ENCODE measurements at regions not wholly inside any gene's neighbourhood (a gene's known extent, or its start where the extent isn't known, plus 50 kb on each side); places are given as distances from the start of the nearest gene placed in this dataset.
A peak's percentile ranks its signal among the peaks of the same experiment; 100 is the strongest.

DNA sequence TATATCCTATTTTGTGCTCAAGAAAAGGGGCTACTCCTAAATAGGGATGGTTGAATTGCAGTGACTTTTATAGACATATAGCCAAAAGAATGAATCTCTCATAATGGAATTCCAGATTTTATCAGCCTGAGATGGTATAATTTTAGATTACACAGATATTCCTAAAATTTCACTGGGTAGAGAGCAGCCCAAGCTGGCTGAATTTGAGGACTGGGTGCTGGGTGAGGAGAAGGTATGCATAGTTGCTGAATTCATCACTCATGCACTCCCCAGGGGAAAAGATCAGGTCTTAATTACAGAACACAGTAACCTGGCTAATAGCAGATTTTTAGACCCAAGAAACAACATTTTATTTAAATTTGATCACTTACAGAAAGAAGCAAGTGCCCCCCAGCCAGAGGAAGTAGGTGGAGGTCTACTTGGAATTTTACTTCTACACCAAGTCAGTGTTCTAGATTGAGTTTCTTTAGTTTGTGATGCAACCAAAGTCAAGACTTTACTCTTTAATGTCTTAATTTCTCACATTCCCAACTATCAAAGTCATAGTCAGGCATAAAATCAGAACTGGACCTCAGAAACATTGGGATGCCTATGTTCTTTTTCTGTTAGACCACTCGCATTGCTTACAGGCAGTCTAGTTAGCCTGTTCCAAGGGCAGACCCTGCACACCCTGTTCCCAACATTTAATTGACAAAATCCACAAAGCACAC lies 337.4 kb upstream of the PODXL start:
- POLR2A ChIA-PET: no interaction called here
- no peak for DNase-seq
- Histone ChIP-seq H3K4me3 (ENCODE audit: control insufficient read depth in 1 of 7, extremely low read depth in 1 of 7, insufficient read depth in 4 of 7, low read depth in 2 of 7, low read length in 6 of 7) (no peak overlapping the region), H3K9me3 (ENCODE audit: control extremely low read depth in 1 of 5, control insufficient read depth in 4 of 5, insufficient read depth in 2 of 5, low read depth in 1 of 5, low read length in 4 of 5) (no peaks in the 10 kb centered on the region), H3K27me3 (replicated peaks in 2 of 5; ENCODE audit: control insufficient read depth in 4 of 5, insufficient read depth in 5 of 5, low read length in 4 of 5) (peaks cover 0 to 5% (median 0%) of the 10 kb centered on the region in 5 experiments), H3K27ac (ENCODE audit: insufficient read depth in 1 of 2, low read depth in 1 of 2, low read length in 2 of 2, poor library complexity in 1 of 2, severe bottlenecking in 2 of 2) (no peak overlapping the region), H3K4me1 (ENCODE audit: control extremely low read depth in 1 of 4, control insufficient read depth in 4 of 4, insufficient read depth in 4 of 4, low read length in 3 of 4) (peaks cover 0 to 14% (median 0%) of the 10 kb centered on the region in 4 experiments), H3K36me3 (ENCODE audit: control insufficient read depth in 4 of 4, insufficient read depth in 4 of 4, low read length in 3 of 4) (no peaks in the 10 kb centered on the region)
- CTCF ChIA-PET: no interaction called here
- 75% methylated on average over 1 of the region's 1 CpG for WGBS (ENCODE audit: insufficient coverage)

GRCh38 chr7:131890176-131890575 lies 333.7 kb upstream of the PODXL start:
- H3K4me3 ChIP-seq (ENCODE audit: control insufficient read depth in 1 of 7, extremely low read depth in 1 of 7, insufficient read depth in 4 of 7, low read depth in 2 of 7, low read length in 6 of 7): no peak overlapping the region
- CTCF ChIA-PET: no interaction called here
- peaks cover 0 to 11% (median 3%) of the 10 kb centered on the region in 5 experiments for H3K9me3 ChIP-seq (ENCODE audit: control extremely low read depth in 1 of 5, control insufficient read depth in 4 of 5, insufficient read depth in 2 of 5, low read depth in 1 of 5, low read length in 4 of 5)
- no peak overlapping the region for H3K27ac ChIP-seq (ENCODE audit: insufficient read depth in 1 of 2, low read depth in 1 of 2, low read length in 2 of 2, poor library complexity in 1 of 2, severe bottlenecking in 2 of 2)
- peak; percentile 44 to 80 (median 74) for DNase-seq
- peaks cover 0 to 5% (median 0%) of the 10 kb centered on the region in 5 experiments for H3K27me3 ChIP-seq (replicated peaks in 2 of 5; ENCODE audit: control insufficient read depth in 4 of 5, insufficient read depth in 5 of 5, low read length in 4 of 5)
- POLR2A ChIA-PET: interaction anchor here (0.7 kb wide), 1 partner anchor 15 kb away, joined by 4 read pairs; no protein-coding TSS in a partner anchor
- 0% methylated on average over 3 of the region's 6 CpGs for WGBS (ENCODE audit: insufficient coverage)
- peaks cover 0 to 11% (median 0%) of the 10 kb centered on the region in 4 experiments for H3K4me1 ChIP-seq (ENCODE audit: control extremely low read depth in 1 of 4, control insufficient read depth in 4 of 4, insufficient read depth in 4 of 4, low read length in 3 of 4)
- no peaks in the 10 kb centered on the region for H3K36me3 ChIP-seq (ENCODE audit: control insufficient read depth in 4 of 4, insufficient read depth in 4 of 4, low read length in 3 of 4)

GRCh38 chr7:131889572-131890150 lies 333.2 kb upstream of the PODXL start:
- H3K4me3 ChIP-seq (ENCODE audit: control insufficient read depth in 1 of 7, extremely low read depth in 1 of 7, insufficient read depth in 4 of 7, low read depth in 2 of 7, low read length in 6 of 7): no peak overlapping the region
- H3K27me3 ChIP-seq (replicated peaks in 2 of 5; ENCODE audit: control insufficient read depth in 4 of 5, insufficient read depth in 5 of 5, low read length in 4 of 5): peaks cover 0 to 5% (median 0%) of the 10 kb centered on the region in 5 experiments
- WGBS (ENCODE audit: insufficient coverage): 98% methylated on average over 3 of the region's 4 CpGs
- ChIA-PET POLR2A (interaction anchor here (0.7 kb wide), 1 partner anchor 16 kb away, joined by 4 read pairs; no protein-coding TSS in a partner anchor), CTCF (no interaction called here)
- no peaks in the 10 kb centered on the region for H3K36me3 ChIP-seq (ENCODE audit: control insufficient read depth in 4 of 4, insufficient read depth in 4 of 4, low read length in 3 of 4)
- H3K27ac ChIP-seq (ENCODE audit: insufficient read depth in 1 of 2, low read depth in 1 of 2, low read length in 2 of 2, poor library complexity in 1 of 2, severe bottlenecking in 2 of 2): no peak overlapping the region
- H3K4me1 ChIP-seq (ENCODE audit: control extremely low read depth in 1 of 4, control insufficient read depth in 4 of 4, insufficient read depth in 4 of 4, low read length in 3 of 4): peaks cover 0 to 11% (median 0%) of the 10 kb centered on the region in 4 experiments
- no peak for DNase-seq
- H3K9me3 ChIP-seq (ENCODE audit: control extremely low read depth in 1 of 5, control insufficient read depth in 4 of 5, insufficient read depth in 2 of 5, low read depth in 1 of 5, low read length in 4 of 5): peaks cover 0 to 15% (median 3%) of the 10 kb centered on the region in 5 experiments

DNA sequence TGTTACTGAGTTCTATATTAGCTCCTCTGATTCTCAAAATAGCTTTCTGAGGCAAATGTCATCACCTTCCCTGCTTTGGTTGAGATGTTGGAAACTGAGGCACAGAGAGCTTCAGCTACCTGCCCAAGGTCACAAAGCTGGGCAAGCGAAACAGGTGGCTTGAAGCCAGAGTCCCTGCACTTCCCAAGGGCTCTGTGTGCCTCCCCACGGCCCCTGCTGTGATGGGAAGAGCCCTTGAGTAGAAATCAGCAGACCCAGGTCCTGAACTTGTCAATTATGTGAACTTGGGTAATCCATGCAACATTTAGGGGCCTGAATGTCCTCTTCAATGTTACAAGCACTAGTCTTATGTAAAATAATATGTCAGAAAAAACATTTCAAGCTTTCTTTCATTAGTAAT lies 327.3 kb upstream of the PODXL start:
- no peaks in the 10 kb centered on the region for H3K4me1 ChIP-seq (ENCODE audit: control extremely low read depth in 1 of 4, control insufficient read depth in 4 of 4, insufficient read depth in 4 of 4, low read length in 3 of 4)
- peaks cover 0 to 15% (median 3%) of the 10 kb centered on the region in 5 experiments for H3K9me3 ChIP-seq (ENCODE audit: control extremely low read depth in 1 of 5, control insufficient read depth in 4 of 5, insufficient read depth in 2 of 5, low read depth in 1 of 5, low read length in 4 of 5)
- no peaks in the 10 kb centered on the region for H3K36me3 ChIP-seq (ENCODE audit: control insufficient read depth in 4 of 4, insufficient read depth in 4 of 4, low read length in 3 of 4)
- CTCF ChIA-PET: no interaction called here
- WGBS (ENCODE audit: insufficient coverage): 85% methylated on average over 2 of the region's 2 CpGs
- H3K27me3 ChIP-seq (replicated peaks in 2 of 5; ENCODE audit: control insufficient read depth in 4 of 5, insufficient read depth in 5 of 5, low read length in 4 of 5): peaks cover 0 to 7% (median 0%) of the 10 kb centered on the region in 5 experiments
- no peak overlapping the region for H3K27ac ChIP-seq (ENCODE audit: insufficient read depth in 1 of 2, low read depth in 1 of 2, low read length in 2 of 2, poor library complexity in 1 of 2, severe bottlenecking in 2 of 2)
- POLR2A ChIA-PET: no interaction called here
- H3K4me3 ChIP-seq (ENCODE audit: control insufficient read depth in 1 of 7, extremely low read depth in 1 of 7, insufficient read depth in 4 of 7, low read depth in 2 of 7, low read length in 6 of 7): no peak overlapping the region
- no peak for DNase-seq

GRCh38 chr7:131883196-131883595 lies 326.8 kb upstream of the PODXL start:
- ChIA-PET CTCF (no interaction called here), POLR2A (no interaction called here)

GRCh38 chr7:131882321-131882720 lies 325.9 kb upstream of the PODXL start:
- no peak overlapping the region for H3K4me3 ChIP-seq (ENCODE audit: control insufficient read depth in 1 of 7, extremely low read depth in 1 of 7, insufficient read depth in 4 of 7, low read depth in 2 of 7, low read length in 6 of 7)
- POLR2A ChIA-PET: no interaction called here
- H3K36me3 ChIP-seq (ENCODE audit: control insufficient read depth in 4 of 4, insufficient read depth in 4 of 4, low read length in 3 of 4): no peaks in the 10 kb centered on the region

More at GRCh38 chr7:131883196-131883595, 326.8 kb upstream of the PODXL start:
- Histone ChIP-seq H3K27ac (ENCODE audit: insufficient read depth in 1 of 2, low read depth in 1 of 2, low read length in 2 of 2, poor library complexity in 1 of 2, severe bottlenecking in 2 of 2) (no peak overlapping the region), H3K9me3 (ENCODE audit: control extremely low read depth in 1 of 5, control insufficient read depth in 4 of 5, insufficient read depth in 2 of 5, low read depth in 1 of 5, low read length in 4 of 5) (peaks cover 0 to 15% (median 3%) of the 10 kb centered on the region in 5 experiments), H3K4me1 (ENCODE audit: control extremely low read depth in 1 of 4, control insufficient read depth in 4 of 4, insufficient read depth in 4 of 4, low read length in 3 of 4) (no peaks in the 10 kb centered on the region), H3K36me3 (ENCODE audit: control insufficient read depth in 4 of 4, insufficient read depth in 4 of 4, low read length in 3 of 4) (no peaks in the 10 kb centered on the region), H3K27me3 (replicated peaks in 2 of 5; ENCODE audit: control insufficient read depth in 4 of 5, insufficient read depth in 5 of 5, low read length in 4 of 5) (peaks cover 0 to 7% (median 0%) of the 10 kb centered on the region in 5 experiments), H3K4me3 (ENCODE audit: control insufficient read depth in 1 of 7, extremely low read depth in 1 of 7, insufficient read depth in 4 of 7, low read depth in 2 of 7, low read length in 6 of 7) (no peak overlapping the region)
- 89% methylated on average over 6 of the region's 8 CpGs for WGBS (ENCODE audit: insufficient coverage)
- DNase-seq: no peak

GRCh38 chr7:131880078-131880477 lies 323.6 kb upstream of the PODXL start:
- 85% methylated on average over 2 of the region's 2 CpGs for WGBS (ENCODE audit: insufficient coverage)
- ChIA-PET CTCF (no interaction called here), POLR2A (no interaction called here)
- Histone ChIP-seq H3K36me3 (ENCODE audit: control insufficient read depth in 4 of 4, insufficient read depth in 4 of 4, low read length in 3 of 4) (no peaks in the 10 kb centered on the region), H3K27ac (ENCODE audit: insufficient read depth in 1 of 2, low read depth in 1 of 2, low read length in 2 of 2, poor library complexity in 1 of 2, severe bottlenecking in 2 of 2) (no peak overlapping the region), H3K27me3 (replicated peaks in 2 of 5; ENCODE audit: control insufficient read depth in 4 of 5, insufficient read depth in 5 of 5, low read length in 4 of 5) (peaks cover 0 to 2% (median 0%) of the 10 kb centered on the region in 5 experiments), H3K4me1 (ENCODE audit: control extremely low read depth in 1 of 4, control insufficient read depth in 4 of 4, insufficient read depth in 4 of 4, low read length in 3 of 4) (no peaks in the 10 kb centered on the region), H3K9me3 (ENCODE audit: control extremely low read depth in 1 of 5, control insufficient read depth in 4 of 5, insufficient read depth in 2 of 5, low read depth in 1 of 5, low read length in 4 of 5) (peaks cover 0 to 4% (median 1%) of the 10 kb centered on the region in 5 experiments), H3K4me3 (ENCODE audit: control insufficient read depth in 1 of 7, extremely low read depth in 1 of 7, insufficient read depth in 4 of 7, low read depth in 2 of 7, low read length in 6 of 7) (no peak overlapping the region)
- no peak for DNase-seq

More at GRCh38 chr7:131882321-131882720, 325.9 kb upstream of the PODXL start:
- CTCF ChIA-PET: no interaction called here
- Histone ChIP-seq H3K4me1 (ENCODE audit: control extremely low read depth in 1 of 4, control insufficient read depth in 4 of 4, insufficient read depth in 4 of 4, low read length in 3 of 4) (no peaks in the 10 kb centered on the region), H3K9me3 (ENCODE audit: control extremely low read depth in 1 of 5, control insufficient read depth in 4 of 5, insufficient read depth in 2 of 5, low read depth in 1 of 5, low read length in 4 of 5) (peaks cover 0 to 15% (median 3%) of the 10 kb centered on the region in 5 experiments), H3K27me3 (replicated peaks in 2 of 5; ENCODE audit: control insufficient read depth in 4 of 5, insufficient read depth in 5 of 5, low read length in 4 of 5) (peaks cover 0 to 4% (median 0%) of the 10 kb centered on the region in 5 experiments), H3K27ac (ENCODE audit: insufficient read depth in 1 of 2, low read depth in 1 of 2, low read length in 2 of 2, poor library complexity in 1 of 2, severe bottlenecking in 2 of 2) (no peak overlapping the region)
- no peak for DNase-seq

All from common myeloid progenitor, CD34-positive (primary cell).